ENCODE measurements at regions not wholly inside any gene's neighbourhood (a gene's known extent, or its start where the extent isn't known, plus 50 kb on each side); places are given as distances from the start of the nearest gene placed in this dataset.
"Not testable (repeated sequence)": the region's sequence is repeated elsewhere in the genome, so short reads cannot be mapped to it uniquely, and the experiment has no call there.

DNA sequence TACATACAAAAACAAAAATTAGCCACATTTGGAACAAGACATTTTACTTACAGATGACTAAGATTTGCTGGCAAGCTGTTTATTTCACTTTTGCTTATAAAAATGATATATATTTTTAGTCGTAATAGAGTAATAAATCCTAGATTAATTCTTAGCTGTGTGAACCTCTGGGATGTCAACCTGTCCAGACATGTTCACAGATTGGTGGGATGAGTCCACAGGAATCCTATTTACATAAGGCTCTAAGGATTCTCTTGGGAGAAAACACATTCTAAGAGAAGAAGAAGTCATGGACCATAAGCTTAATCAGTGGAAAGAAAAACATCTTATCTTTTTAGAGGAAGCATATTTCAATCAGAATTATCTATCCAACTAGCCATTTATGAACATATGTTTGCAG lies 797.4 kb downstream of the C12orf50 start:
- no peak for DNase-seq

DNA sequence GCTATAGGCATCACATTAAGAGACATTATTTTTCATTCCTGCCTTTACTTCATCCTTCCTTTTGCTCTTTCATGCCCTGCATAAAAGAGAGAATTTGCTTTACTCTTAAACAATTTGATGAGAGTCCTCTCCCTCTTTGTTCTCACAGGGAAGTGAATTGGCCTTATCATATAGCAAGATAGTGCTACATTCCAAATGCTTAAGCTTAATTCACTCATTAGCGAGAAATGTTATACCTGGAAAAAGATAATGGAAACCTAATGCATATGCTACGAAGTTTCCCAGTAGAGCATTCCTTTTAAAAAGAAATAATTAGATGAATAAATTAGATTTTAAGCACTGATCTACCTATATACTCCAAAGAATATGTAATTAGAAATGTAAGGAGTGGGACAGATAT lies 798.8 kb downstream of the C12orf50 start:
- DNase-seq: no peak

DNA sequence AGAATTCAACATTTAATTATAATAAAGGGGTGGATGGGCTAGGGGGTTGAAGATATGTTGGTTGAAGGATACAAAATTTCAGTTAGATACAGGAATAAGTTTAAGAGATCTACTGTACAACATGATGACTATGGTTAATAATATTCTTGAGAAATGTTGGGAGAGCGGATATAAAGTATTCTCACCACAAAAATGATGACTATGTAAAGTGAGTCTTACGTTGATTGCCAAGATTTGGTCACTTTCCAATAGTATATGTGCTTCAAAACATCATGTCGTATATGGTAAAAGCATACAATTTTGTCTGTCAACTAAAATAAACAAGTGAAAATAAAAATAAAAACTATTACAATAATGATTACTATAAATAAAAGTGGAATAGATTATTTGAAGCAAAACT lies 802.0 kb downstream of the C12orf50 start:
- no peak for DNase-seq

DNA sequence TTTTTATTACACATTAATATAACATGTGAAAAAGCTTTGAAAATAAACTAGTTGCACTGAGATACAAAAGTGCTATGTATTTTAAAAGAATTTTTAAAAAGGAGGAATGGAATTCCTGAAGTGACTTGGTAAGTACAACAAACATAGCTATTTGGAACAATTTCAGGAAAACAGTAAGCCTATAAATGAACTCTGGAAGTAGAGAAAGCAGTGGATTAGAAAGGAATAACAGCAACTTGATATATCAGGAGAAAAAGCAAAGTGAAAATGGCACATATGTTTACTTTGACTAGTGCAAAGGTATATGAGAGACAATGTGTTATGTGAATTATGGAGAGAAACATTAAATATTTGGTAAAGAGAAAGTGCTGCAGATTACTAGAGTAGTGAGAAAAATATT lies 811.7 kb downstream of the C12orf50 start:
- DNase-seq: no peak

DNA sequence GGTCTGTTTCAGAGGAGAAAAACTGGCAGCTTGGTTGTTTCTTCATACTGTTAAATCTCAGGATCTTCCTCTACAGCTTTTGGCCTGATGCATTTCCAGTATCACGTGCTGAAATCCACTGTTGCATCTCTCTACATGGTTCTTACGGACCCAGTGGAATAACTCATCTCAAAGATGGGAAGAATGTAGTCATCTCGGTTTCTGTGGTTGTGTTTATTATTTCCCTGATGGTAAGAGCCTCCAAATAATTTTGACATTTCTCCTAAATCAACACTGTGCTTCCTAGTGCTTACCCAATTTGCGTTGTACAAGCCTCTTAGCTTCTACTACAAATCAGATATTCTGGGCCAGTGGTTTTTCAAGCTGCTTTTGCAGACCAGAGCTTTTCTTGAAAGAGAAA lies 812.8 kb downstream of the C12orf50 start:
- DNase-seq: no peak

DNA sequence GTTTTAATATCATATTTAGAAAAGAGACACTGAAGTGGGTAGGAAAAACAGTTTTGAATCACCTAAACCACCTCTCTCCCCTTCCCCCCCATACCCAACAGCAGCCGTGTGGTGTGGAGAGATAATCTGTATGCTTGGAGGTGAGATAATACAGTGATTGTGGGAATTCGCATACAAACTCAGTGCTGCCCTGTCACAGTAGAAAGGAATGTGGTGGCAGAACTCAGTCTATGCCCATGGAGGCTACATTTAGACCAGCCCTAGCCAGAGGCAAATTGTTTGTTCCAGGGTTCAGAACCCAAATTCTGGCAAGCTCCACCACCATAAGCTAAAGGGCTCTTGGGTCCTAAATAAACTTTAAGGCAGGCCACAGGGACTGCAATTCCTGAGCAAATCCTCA lies 827.0 kb downstream of the C12orf50 start:
- DNase-seq: no peak

DNA sequence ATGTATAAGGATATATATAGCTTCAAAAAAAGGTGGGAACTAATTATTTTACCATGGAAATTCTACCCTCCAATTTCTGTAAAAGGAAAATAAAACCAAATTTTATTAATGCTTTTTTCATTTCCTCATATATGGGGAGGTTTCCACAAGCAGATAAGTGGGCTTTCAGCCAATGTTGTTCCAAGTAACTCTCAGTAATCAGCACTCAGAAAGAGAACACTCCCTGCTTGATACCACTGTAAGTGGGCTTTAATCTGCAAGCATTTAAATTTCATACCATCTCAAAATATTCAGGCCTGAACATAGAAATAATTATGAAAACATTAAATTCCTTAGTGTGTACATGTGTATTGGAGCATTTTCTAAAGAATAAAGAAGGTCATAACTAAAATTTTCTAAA lies 827.6 kb downstream of the C12orf50 start:
- DNase-seq: no peak

DNA sequence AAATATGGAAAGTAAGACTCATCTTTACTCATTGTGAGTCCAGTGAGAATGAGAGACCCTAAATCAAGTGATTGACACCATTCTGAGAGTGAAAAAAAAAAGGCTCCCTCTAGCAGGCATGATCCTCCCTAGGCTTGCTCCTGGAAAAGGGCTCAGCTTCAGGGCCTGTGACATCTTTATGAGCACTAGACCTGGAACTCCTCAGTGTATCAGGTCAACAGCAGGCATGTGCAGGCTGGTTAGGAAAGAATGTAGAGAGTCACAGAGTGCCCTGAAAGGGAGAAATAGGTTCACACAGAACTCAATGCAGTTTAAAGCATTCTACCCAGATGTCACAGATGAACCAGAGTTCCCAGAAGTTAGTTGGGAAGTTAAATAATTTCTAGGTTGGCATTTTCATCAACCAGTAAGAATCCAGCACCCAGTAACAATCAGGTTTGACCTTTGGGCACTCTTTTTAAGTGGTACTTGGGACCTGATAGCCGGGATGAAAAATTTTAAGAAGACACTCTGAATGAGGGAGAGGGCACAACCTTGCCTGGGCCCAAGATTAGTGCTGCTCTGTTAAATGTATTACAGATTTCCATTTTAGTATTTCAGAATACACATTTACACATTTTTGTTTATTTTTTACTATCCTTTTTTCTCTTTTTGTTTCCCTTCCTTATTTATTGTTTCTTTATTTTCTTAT lies 828.8 kb downstream of the C12orf50 start:
- DNase-seq: no peak

DNA sequence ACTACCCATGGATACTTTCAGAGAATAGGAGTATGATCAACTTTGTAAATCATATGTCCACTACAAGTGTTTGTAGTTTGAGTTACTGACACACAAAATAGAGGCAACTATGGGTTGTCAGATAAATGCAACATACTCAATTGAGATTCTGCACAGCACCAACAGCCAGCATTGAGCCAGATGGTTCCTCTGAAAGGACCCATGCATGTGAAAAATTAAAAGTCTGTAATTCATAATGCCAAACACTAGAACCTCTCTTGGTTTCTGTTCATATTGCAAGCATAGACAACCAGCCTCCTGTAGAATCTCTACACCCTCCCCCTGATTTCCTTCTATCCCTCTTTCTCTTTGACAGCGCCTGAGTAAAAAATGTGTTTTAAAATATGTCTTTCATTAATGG lies 831.0 kb downstream of the C12orf50 start:
- DNase-seq: no peak

DNA sequence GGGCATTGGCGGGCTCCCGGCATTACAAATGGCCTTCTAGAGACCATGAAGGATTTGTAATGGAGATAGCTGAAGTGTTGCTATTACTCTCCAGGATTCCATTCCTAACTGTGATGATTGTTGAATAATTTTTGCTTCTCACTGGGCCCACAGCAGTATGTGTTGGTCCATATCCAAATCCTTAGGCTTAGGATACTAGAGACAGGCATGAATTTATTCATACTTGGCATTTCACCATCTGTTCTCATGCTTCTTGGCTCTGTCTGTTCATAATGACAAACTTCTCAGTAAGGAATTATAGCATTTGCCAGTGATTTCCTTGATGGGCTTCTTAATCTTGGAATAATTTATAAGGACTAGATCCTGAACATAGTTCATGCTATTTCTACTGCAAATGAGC lies 832.9 kb downstream of the C12orf50 start:
- DNase-seq: no peak

DNA sequence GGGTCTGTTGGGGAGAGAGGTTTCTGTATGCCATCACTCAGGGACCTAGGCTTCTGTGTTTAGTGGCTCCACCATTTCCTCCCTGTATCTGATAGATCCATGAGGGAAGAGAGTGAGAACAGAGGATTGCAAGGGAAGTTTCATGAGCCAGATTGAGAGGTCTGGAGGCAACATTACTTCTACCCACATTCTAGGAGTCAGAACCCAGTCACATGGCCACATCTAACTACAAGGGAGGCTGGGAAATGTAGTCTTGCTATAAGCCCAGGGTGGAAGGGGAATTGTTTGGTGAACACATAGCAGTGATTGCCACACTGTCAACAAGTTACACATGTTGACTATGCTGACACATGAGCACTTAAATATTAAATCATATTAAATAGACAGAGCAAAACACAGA lies 834.8 kb downstream of the C12orf50 start:
- DNase-seq: not testable (repeated sequence)

DNA sequence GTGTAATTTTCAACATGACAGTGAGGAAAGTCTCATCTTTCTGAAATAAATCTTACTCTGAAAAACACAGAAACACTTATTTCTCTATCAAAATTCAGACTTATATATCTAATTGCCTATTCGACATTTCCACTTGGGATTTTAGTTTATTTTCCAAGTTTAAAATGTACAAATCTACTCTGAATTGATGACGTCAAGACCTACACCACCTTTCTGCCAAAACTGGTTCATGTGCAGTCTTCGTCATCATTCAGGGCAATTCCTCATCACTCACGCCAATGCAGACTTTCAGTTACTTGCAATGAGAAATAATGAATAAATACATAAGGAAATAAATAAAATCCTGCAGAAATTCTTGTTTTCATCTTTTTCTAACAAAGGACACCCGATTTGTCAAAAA lies 843.8 kb downstream of the C12orf50 start:
- no peak for DNase-seq

DNA sequence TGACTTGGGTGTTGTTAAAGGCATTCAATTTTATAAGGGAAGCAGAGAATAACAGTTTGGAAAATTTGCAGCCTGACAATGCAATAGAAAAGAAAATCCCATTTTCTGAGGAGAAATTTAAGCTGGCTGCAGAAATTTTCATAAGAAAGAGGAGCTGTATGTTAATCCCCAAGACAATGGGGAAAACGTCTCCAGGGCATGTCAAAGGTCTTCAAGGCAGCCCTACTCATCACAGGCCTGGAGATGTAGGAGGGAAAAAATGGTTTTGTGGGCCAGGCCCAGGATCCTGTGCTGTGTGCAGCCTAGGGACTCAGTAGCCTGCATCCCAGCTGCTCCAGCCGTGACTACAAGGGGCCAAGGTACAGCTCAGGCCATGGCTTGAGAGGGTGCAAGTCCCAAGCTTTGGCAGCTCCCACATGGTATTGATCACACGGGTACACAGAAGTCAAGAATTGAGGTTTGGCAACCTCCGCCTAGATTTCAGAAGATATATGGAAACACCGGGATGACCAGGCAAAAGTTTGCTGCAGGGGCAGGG lies 846.4 kb downstream of the C12orf50 start:
- no peak for DNase-seq

DNA sequence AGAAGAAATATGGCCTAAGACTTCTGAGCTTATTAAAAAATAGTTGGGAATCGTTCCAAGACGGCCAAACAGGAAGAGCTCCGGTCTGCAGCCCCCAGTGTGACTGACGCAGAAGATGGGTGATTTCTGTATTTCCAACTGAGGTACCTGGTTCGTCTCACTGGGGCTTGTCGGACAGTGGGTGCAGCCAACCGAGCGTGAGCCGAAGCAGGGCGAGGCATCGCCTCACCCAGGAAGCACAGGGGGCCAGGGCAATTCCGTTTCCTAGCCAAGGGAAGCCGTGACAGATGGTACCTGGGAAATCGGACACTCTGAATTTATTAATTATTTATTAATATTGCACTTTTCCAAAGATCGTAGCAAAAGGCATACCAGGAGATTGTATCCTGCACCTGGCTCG lies 857.8 kb downstream of the C12orf50 start:
- DNase-seq: no peak

DNA sequence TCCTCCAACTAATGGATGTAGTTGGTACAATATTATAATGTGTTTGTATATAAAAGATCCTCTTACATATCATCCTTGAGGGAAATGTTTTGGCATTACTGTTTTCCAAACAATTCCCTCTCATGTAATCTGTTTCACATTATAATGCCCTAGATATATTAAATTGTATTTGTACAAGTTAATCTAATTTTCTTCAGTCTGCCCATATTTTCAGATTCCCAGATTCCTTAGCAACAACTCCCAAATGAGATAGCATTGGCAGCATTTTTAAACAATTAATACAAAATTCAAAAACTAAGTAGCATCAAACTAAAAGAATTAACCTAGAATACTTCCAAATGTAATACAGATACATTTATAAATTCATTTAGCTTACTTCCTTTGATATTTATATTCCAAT lies 860.2 kb downstream of the C12orf50 start:
- DNase-seq: no peak

DNA sequence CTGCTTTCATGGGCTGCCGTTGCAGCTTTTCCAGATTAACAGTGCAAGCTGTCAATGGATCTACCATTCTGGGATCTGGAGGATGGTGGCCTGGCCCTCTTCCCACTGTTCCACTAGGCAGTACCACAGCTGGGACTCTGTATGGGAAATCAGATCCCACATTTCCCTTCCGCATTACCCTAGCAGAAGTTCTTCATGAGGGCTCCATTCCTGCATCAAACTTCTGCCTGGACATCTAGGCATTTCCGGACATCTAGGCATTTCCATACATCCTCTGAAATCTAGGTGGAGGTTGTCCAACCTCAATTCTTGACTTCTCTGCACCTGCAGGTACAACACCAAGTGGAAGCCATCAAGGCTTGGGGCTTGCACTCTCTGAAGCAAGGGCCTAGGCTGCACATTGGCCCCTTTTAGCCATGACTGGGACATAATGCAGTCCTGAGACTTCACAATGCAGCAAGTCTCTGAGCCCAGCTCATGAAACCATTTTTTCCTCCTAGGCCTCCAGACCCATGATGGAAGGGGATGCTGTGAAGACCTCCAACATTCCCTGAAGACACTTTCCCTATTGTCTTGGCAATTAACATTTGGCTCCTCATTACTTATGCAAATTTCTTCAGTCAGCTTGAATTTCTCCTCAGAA lies 863.3 kb downstream of the C12orf50 start:
- DNase-seq: no peak

DNA sequence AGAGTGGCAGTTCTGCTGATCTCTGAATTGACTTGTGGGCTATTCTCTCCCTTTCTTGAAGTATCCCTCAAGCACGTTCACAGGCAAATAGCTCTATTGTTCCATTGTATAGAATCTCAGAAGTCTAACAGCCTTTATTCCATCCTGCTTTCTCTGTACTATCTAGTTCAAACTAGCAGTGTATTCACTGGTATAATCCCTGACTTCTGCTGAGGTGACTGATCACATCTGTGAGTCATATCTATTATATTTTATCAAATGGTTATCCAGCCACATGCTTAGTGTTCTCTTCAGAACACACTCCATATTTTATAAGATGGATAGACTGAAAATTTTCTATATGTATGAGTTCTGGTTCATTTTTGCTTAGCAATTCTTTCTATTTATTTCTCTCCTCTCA lies 866.1 kb downstream of the C12orf50 start:
- DNase-seq: no peak

DNA sequence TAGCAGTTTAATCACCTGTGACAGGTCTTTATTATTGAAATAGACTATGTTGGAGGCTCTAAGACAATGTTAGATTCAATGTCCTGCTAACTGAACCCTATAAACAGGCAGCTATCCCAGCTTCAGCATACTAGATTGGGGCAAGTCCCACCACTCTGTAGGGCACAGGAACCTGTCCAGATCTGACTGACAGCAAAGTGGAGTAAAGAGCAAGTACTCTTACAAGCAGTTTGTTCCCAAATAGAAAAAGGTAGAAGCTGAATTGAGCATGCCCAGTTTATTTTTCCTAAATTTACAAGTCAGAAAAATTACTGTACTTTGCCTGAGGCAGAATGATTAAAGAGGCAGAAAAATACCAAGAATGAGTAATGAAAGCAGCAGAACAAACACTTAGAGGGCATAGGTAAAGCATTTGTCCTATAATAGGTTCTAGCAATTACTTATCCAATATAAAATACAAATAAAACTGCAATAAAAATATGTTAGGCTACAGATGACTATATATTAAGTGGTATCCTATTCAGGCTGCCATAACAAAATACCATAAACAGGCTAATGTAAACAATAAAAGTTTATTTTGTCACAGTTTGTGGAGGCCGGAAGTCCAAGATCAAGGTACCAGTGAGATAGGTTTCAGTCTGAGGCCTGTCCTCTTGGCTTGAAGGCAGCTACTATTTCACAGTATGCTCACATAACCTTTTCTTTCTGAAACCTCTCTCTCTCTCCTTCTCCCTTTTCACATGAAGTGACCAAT lies 868.2 kb downstream of the C12orf50 start:
- DNase-seq: no peak

DNA sequence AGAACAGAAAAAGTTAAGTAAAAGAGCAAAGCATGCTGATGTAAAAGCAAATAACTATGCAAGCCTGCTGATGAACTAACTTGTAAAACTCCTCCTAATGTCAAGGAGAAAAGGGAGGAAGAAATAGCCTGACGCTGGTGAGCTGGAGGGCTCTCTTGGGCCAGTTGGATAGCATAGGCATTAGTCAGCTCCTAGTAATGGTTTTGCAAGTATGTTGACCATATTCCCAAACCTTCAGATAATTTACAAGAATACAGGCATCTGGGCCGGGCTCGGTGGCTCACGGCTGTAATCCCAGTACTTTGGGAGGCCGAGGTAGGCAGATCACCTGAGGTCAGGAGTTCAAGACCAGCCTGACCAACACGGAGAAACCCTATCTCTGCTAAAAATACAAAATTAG lies 871.4 kb downstream of the C12orf50 start:
- DNase-seq: no peak

DNA sequence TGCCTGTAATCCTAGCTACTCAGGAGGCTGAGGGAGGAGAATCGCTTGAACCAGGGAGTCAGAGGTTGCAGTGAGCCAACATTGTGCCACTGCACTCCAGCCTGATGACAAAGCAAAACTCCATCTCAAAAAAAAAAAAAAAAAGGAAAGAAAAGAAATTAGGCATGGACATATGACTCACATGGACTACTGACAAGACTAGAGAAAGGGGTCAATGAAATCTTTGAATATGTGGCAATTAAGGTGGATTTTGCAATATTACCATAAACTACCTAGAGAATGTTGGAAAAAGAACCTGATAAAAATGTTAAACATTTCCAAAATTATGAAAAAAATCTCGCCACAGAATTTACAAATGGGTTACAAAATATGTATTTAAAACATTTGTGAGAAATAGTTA lies 873.6 kb downstream of the C12orf50 start:
- no peak for DNase-seq

DNA sequence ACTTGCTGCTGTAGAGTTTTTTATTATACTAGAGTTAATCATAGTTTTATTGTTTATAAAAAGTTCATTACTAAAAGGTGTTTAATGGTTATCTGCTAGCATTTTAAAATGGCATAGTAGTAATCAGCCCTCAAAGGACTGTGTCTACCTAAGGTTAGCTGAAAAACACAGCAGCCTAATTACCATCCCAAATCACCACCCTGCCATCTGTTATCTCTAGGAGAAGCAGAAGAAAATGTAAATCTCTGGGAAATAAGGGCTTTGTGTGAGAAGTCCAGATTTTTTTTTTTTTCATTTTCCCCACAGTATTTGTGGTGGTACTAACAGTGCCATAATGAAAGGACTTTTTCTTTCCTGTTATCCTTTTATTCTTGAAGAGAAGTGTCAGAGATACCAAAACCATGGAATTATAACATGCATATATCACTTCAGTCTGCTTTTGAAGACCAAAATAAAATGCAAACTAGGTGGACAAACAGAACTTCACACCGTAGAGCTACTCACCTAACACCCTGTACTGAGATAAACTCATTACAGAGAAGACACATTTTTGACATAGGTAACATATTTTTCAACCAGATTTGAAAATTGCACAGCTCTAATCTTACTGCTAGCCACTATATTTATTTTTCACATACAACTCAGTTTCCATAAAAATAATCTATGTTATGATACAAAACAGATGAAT lies 876.2 kb downstream of the C12orf50 start:
- DNase-seq: no peak

DNA sequence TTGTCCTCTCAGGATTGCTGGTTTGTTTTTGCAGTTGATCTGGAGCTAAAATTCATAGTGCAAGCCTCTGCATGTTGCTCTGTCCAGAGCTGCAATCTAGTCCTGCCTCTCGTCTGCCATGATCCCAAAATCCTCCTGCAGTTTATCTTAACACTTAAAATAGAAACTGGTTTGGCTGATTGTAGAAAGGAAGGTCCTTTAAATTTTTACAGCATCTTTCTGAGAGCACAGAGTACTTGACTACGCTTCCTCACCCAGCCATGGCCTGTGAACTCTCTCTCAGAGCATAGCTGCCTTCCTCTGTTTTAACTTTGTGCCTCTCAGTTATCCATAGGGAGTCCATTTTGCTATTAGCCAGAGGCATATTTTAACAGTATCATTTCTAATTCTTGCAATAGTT lies 877.1 kb downstream of the C12orf50 start:
- DNase-seq: no peak

DNA sequence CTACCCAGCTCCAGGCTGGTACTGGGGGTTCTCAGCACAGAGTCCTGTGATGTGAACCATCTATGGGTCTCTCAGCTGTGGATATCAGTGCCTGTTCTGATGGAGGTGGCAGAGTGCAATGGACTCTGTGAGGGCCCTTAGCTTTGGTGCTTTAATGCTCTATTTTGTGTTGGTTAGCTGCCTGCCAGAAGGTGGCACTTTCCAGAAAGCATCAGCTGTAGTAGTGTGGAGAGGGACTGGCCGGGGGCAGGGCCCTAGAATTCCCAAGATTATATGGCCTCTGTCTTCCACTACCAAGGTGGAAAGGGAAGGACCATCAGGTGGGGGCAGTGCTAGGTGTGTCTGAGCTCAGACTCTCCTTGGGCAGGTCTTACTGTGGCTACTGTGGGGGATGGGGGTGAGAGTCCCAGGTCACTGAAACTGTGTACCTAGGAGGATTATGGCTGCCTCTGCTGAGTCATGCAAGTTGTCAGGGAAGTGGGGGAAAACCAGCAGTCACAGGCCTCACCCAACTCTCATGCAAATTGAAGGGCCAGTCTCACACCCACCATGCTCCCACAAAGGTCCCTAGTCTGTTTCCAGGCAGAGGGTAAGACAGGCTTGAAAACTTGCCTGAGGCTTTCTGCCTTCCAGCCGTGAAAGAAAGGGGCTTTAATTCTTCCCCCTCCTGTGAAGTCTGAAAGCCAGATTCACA lies 878.1 kb downstream of the C12orf50 start:
- no peak for DNase-seq

All from NCI-H1436 (cell line).